Smooth muscle cell (in vitro differentiated cells): ENCODE measurements at regions not wholly inside any gene's neighbourhood (a gene's known extent, or its start where the extent isn't known, plus 50 kb on each side); places are given as distances from the start of the nearest gene placed in this dataset.
"Not testable (repeated sequence)": the region's sequence is repeated elsewhere in the genome, so short reads cannot be mapped to it uniquely, and the experiment has no call there.

Source experiments
- DNase-seq: peaks from one replicate; lab custom pipeline; 2025; ENCODE audit not compliant: unreplicated experiment; lab: John Stamatoyannopoulos, UW
- H2AFZ ChIP-seq: fragments of 200-600 bp; sonication (generic); 2 replicates; pipeline ENCODE4 v1.6.0; 2016; ENCODE audit warnings: antibody characterized with exemption, low read depth, mild to moderate bottlenecking
- H3F3A ChIP-seq: fragments of 200-600 bp; sonication (generic); 2 replicates; pipeline ENCODE4 v1.6.0; 2017; ENCODE audit warnings: antibody characterized with exemption, low read depth
- H3K27ac ChIP-seq: fragments of 200-600 bp; sonication (generic); 2 replicates; pipeline ENCODE4 v1.5.1; 2016; ENCODE audit warnings: low read depth, mild to moderate bottlenecking
- H3K27me3 ChIP-seq: fragments of 200-600 bp; sonication (generic); 2 replicates; pipeline ENCODE4 v1.6.1; 2016; ENCODE audit warnings: low read depth, mild to moderate bottlenecking
- H3K36me3 ChIP-seq: fragments of 200-600 bp; sonication (generic); 2 replicates; pipeline ENCODE4 v1.5.1; 2016; ENCODE audit warnings: low read depth
- H3K4me1 ChIP-seq: fragments of 200-600 bp; sonication (generic); 2 replicates; pipeline ENCODE4 v1.5.1; 2016; ENCODE audit warnings: low read depth
- H3K4me2 ChIP-seq: fragments of 200-600 bp; sonication (generic); 2 replicates; pipeline ENCODE4 v1.6.0; 2016; ENCODE audit warnings: mild to moderate bottlenecking
- H3K4me3 ChIP-seq: fragments of 200-600 bp; sonication (generic); 2 replicates; pipeline ENCODE4 v1.5.1; 2016; ENCODE audit warnings: mild to moderate bottlenecking
- H3K79me2 ChIP-seq: fragments of 200-600 bp; sonication (generic); 2 replicates; pipeline ENCODE4 v1.6.0; 2016; ENCODE audit warnings: low read depth, mild to moderate bottlenecking
- H3K9ac ChIP-seq: fragments of 200-600 bp; sonication (generic); 2 replicates; pipeline ENCODE4 v1.6.0; 2016; ENCODE audit warnings: low read depth
- H3K9me3 ChIP-seq: fragments of 200-600 bp; sonication (generic); replicated peaks from 2 replicates; pipeline ENCODE4 v1.5.1; 2016; ENCODE audit warnings: low read depth
- H4K20me1 ChIP-seq: fragments of 200-600 bp; sonication (generic); 2 replicates; pipeline ENCODE4 v1.6.0; 2016; ENCODE audit warnings: low read depth
- WGBS: methylation state at CpG from one replicate; pipeline ENCODE4 v1.1.7; 2016; ENCODE audit warnings: low lambda C conversion rate; 5-methylcytosine and 5-hydroxymethylcytosine counted together
- TF ChIP-seq, protein P1 (sequence below): fragments of 200-600 bp; sonication (generic); IDR thresholded peaks from 2 replicates; pipeline ENCODE4 v1.5.1; 2017; ENCODE audit warnings: borderline replicate concordance, mild to moderate bottlenecking, antibody characterized with exemption; ENCODE audit not compliant: insufficient read depth, poor library complexity, severe bottlenecking

GRCh38 chr13:79847882-79848592 is 367.1 kb downstream of the NDFIP2 start:
- TF ChIP-seq, protein P1, sequence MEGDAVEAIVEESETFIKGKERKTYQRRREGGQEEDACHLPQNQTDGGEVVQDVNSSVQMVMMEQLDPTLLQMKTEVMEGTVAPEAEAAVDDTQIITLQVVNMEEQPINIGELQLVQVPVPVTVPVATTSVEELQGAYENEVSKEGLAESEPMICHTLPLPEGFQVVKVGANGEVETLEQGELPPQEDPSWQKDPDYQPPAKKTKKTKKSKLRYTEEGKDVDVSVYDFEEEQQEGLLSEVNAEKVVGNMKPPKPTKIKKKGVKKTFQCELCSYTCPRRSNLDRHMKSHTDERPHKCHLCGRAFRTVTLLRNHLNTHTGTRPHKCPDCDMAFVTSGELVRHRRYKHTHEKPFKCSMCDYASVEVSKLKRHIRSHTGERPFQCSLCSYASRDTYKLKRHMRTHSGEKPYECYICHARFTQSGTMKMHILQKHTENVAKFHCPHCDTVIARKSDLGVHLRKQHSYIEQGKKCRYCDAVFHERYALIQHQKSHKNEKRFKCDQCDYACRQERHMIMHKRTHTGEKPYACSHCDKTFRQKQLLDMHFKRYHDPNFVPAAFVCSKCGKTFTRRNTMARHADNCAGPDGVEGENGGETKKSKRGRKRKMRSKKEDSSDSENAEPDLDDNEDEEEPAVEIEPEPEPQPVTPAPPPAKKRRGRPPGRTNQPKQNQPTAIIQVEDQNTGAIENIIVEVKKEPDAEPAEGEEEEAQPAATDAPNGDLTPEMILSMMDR, result no peak
- no peaks in the 10 kb centered on the region for H3F3A ChIP-seq
- 85% methylated on average over 5 of the region's 5 CpGs for WGBS
- no peak overlapping the region for H2AFZ ChIP-seq
- no peak for DNase-seq
- H3K27me3 ChIP-seq, result no peaks in the 10 kb centered on the region
- no peak overlapping the region for H3K27ac ChIP-seq
- H3K36me3 ChIP-seq, result no peaks in the 10 kb centered on the region
- no peak overlapping the region for H3K9ac ChIP-seq
- H3K9me3 ChIP-seq, result no peaks in the 10 kb centered on the region
- no peak overlapping the region for H3K4me3 ChIP-seq
- H3K4me1 ChIP-seq, result no peaks in the 10 kb centered on the region
- no peak overlapping the region for H3K4me2 ChIP-seq
- no peaks in the 10 kb centered on the region for H4K20me1 ChIP-seq
- H3K79me2 ChIP-seq, result no peaks in the 10 kb centered on the region

- H3K4me1 ChIP-seq, result no peaks in the 10 kb centered on the region
- no peak for DNase-seq
- no peaks in the 10 kb centered on the region for H4K20me1 ChIP-seq
- H2AFZ ChIP-seq, result no peak overlapping the region
- no peak overlapping the region for H3K9ac ChIP-seq
- H3K9me3 ChIP-seq, result no peaks in the 10 kb centered on the region
- H3K79me2 ChIP-seq, result no peaks in the 10 kb centered on the region
- H3K4me3 ChIP-seq, result no peak overlapping the region
- no peak overlapping the region for H3K27ac ChIP-seq
- WGBS, result 81% methylated on average over 4 of the region's 4 CpGs
- H3K4me2 ChIP-seq, result no peak overlapping the region
- TF ChIP-seq, protein P1, result no peak
- H3F3A ChIP-seq, result no peaks in the 10 kb centered on the region
- no peaks in the 10 kb centered on the region for H3K27me3 ChIP-seq
- no peaks in the 10 kb centered on the region for H3K36me3 ChIP-seq
Measured at GRCh38 chr13:79846386-79846785, 365.4 kb downstream of the NDFIP2 start.

GRCh38 chr13:79837741-79838450 is 356.9 kb downstream of the NDFIP2 start:
- H3K4me2 ChIP-seq, result peak overlapping the region; percentile 51
- TF ChIP-seq, protein P1, result no peak
- no peaks in the 10 kb centered on the region for H3F3A ChIP-seq
- H3K36me3 ChIP-seq, result no peaks in the 10 kb centered on the region
- no peak overlapping the region for H3K4me3 ChIP-seq
- H3K4me1 ChIP-seq, result peaks cover 7% of the 10 kb centered on the region
- H3K9me3 ChIP-seq, result no peaks in the 10 kb centered on the region
- no peaks in the 10 kb centered on the region for H3K79me2 ChIP-seq
- no peak for DNase-seq
- no peaks in the 10 kb centered on the region for H3K27me3 ChIP-seq
- peak overlapping the region; percentile 73 for H3K9ac ChIP-seq
- peak overlapping the region; percentile 62 for H2AFZ ChIP-seq
- H4K20me1 ChIP-seq, result no peaks in the 10 kb centered on the region
- 4% methylated on average over 3 of the region's 3 CpGs for WGBS
- peak overlapping the region; percentile 90 for H3K27ac ChIP-seq

GRCh38 chr13:79836121-79836520 is 355.2 kb downstream of the NDFIP2 start:
- WGBS, result 95% methylated on average over 2 of the region's 2 CpGs
- not testable (repeated sequence) for H3K9me3 ChIP-seq, H3K27me3 ChIP-seq, H3K79me2 ChIP-seq, DNase-seq, H3K9ac ChIP-seq, H3K4me2 ChIP-seq, H3K4me3 ChIP-seq, H3K27ac ChIP-seq, H3K4me1 ChIP-seq, H3K36me3 ChIP-seq, H4K20me1 ChIP-seq, H3F3A ChIP-seq, H2AFZ ChIP-seq
